Amygdala (tissue), 56 donors: ENCODE measurements at regions not wholly inside any gene's neighbourhood (a gene's known extent, or its start where the extent isn't known, plus 50 kb on each side); places are given as distances from the start of the nearest gene placed in this dataset.

Experiments used
- DNase-seq, 56 donors: peaks; one replicate each; lab custom pipeline; 2025; lab: John Stamatoyannopoulos, UW

- peak in 53 of 56 donors; percentile 15 to 79 (median 63) for DNase-seq
These were observed 208.7 kb upstream of the PHYHIPL start for GRCh38 chr10:58967551-58968388.

DNA sequence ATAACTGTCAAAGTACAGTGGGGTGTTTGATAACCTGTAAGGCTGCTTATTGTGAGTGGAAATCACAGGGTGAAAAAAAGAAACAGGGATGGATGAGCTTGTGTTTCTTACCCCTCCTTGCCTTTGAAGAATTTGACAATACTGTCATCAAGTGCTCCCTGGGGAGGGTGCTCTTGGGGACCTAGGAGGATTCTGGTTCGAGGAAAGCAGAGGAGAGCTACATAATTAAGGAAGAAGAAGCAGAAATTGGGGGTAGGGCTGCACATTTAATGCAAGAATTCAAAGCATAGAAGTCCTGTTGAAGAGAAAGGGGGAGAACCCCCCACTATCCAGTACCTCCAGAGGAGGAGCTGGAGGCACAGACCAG lies 208.1 kb upstream of the PHYHIPL start:
- DNase-seq = no peak

GRCh38 chr10:58969576-58969975 lies 206.9 kb upstream of the PHYHIPL start:
- no peak for DNase-seq

DNA sequence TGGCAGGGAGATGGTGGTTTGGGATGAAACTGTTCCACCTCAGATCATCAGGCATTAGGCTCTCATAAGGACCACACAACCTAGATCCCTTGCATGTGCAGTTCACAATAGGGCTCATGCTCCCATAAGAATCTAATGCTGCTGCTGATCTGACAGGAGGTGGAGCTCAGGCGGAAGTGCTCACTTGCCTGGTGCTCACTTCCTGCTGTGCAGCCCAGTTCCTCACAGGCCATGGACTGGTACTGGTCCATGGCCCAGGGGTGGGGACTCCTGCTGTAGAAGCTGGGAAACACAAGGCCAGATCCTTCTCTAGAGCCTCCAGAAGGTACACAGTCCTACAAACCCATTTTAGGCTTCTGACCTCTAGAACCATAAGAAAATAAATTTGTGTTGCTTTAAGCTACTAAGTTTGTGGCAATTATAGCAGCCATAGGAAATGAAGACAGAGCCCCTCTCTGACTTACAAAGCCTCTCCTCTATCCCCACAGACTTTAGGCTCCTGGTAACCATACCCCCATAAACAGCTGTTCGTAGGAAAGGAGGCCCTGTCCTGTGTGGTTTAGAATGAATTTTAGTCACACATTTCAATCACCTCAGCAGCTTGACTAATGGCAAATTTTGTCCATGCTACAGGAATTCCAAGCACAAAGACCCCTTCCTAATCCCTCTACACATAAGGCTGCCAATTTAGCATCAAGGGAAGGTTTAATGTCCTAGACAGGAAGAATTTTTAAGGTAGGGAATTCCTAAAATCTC lies 206.1 kb upstream of the PHYHIPL start:
- no peak for DNase-seq

GRCh38 chr10:58971211-58971610 lies 205.2 kb upstream of the PHYHIPL start:
- DNase-seq = no peak

DNA sequence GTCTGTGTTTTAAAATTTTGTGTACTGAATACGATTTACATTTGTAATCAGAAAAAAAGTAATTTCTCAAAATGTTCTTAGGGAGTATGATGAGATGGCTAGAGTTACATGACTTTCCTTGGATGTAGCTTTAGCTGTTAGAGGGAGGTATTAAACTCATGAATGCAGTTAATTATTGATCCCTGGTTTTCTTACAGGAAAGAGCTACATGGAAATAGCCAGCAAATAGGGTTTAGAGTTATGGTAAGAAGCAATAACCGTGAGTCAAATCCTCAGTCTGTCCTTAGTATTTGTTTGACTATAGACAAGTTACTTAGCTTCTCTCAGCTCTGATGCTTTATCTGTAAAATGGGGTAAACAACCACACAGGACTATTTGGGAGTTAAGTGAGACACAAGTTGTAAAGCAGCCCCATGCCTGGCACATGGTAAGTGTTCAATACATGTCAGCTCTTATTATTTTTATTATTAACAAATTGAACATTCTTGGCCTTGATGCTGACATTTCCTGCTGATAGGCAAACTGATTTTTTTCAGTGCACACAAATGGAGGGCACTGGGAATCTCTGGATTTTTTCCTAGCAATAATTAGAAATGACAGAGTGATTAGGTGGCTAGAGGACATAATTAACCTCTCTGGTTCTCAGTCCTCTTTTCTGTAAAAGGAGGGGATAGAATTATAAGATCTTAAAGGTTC lies 204.5 kb upstream of the PHYHIPL start:
- DNase-seq = no peak

DNA sequence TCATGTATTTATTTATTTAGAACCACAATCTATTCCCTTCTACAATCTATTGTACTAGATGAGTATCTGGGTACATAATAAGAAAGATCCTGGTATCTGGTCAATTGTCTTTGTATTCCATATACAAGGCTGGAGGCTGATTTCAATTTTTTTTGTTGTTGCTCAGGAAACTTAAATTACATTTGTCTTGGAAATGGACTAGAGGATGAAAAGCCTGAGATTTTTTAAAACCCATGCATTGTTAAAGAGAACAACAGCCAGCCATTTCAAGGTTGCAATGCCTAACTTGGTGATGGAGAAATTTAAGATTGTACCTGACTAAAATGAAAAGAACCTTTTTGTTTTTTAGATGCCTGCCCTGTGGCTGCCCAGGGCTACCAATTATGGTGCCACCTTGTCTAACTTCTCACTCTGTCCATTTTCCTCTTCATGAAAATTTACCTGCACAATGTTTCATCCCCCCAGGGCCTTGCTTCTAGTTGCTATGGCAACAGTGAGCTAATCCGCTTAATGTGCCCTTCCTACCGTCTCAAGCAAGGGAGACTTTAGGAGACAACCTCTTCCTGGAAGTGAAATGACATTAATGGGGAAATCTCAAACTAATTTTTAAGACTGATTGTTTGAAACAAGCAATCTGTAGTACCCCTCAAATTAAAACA lies 203.7 kb upstream of the PHYHIPL start:
- no peak for DNase-seq

DNA sequence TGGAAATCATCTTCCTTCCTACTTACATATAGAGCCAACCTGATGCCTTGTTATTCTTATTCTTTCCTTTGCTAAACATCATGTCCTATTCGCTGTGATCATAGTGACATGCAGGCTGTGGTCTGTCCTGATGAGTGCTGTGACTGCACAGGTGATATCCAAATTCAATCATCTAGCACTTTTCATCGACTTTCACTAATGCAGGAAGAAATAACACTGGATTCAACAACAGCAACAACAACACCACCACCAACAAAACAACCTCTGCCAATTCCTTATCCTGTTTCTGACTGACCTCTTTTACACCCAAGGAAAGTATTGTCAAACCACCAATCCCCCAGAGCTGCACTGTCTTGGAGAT lies 203.2 kb upstream of the PHYHIPL start:
- DNase-seq = no peak

- DNase-seq = no peak
These were observed 200.2 kb upstream of the PHYHIPL start for GRCh38 chr10:58976254-58976653.

GRCh38 chr10:58979711-58980110 lies 196.7 kb upstream of the PHYHIPL start:
- no peak for DNase-seq

GRCh38 chr10:58980826-58981415 lies 195.5 kb upstream of the PHYHIPL start:
- DNase-seq = no peak

DNA sequence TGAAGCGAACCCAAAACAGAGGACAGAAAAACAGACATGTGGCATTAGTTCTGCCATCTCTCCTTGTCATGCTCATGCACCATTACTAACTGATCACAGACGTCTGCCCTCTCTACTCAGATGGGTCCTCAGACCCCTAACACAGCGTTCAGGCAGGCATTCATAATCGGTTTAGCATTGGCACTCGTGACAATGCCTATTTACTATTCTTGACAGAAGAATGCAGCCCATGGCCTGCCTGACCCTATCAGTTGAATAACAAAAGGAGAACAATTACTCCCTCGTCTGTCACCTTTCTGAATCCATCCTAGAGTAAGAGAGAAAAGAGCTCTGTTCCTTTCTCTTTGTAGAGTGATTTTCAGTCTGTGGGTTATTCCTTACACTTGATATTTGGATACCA lies 194.6 kb upstream of the PHYHIPL start:
- no peak for DNase-seq

GRCh38 chr10:58982470-58983239 lies 193.8 kb upstream of the PHYHIPL start:
- no peak for DNase-seq

- no peak for DNase-seq
These were observed 191.2 kb upstream of the PHYHIPL start for GRCh38 chr10:58985216-58985615.

GRCh38 chr10:58989486-58990039 lies 186.9 kb upstream of the PHYHIPL start:
- DNase-seq = no peak

- DNase-seq = no peak
These were observed 185.8 kb upstream of the PHYHIPL start for GRCh38 chr10:58990693-58991092.

DNA sequence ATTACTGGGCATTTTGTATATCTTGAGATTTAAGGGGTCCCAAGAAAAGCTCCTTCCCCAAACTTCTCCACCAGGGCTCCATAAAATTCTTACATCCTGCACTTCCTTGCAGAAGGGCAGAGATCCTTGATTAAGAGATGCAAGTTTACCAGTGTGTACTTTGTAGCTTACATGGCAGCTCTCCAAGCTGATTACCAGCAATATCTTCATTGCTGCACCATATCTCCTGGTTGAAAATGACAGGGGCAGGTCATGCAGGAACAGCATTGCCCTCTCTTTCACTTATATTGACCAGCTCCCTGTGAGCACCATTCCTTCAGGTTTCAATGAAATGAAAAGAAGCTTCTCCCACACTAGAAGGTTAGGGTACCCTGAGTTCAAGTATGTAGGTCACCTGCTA lies 184.6 kb upstream of the PHYHIPL start:
- no peak for DNase-seq

DNA sequence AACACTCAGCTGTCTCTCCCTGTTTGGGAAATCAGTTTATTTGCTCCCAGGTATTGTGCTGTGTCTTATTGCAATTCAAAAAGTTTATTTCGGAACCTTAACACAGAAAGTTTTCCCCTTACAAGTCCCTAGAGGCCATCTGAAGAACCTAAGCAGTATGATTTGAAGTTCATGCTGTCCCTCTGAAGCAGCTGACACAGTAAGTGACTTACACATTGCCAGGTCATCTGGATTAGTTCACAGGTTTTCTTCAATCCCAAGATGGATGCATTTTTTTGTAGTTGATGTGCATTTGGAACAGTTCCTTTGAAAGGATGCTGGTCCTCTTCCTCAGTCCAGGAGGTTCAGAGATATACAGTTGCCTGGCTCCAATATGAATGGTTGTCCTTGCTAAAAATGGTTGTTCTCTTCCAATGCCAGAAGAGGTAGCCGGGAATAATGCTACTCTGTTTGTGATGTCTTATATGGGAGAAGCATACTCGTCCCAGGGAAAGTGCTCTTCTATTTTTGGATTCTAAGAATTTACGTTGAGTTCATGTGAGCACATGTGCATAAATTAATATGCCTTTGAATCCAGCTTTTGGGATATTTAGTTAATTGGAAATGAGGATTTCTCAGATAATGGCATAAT lies 183.5 kb upstream of the PHYHIPL start:
- no peak for DNase-seq
